Thoracic aorta (tissue), 2 donors: ENCODE measurements at regions not wholly inside any gene's neighbourhood (a gene's known extent, or its start where the extent isn't known, plus 50 kb on each side); places are given as distances from the start of the nearest gene placed in this dataset.

Source experiments
- ATAC-seq: fragments of 150-250 bp; one replicate; pipeline ENCODE4 v1.8.0; 2017; ENCODE audit warnings: low read depth; ENCODE audit not compliant: insufficient number of reproducible peaks, low FRiP score
- DNase-seq: peaks from one replicate; pipeline ENCODE4 v3.0.0-alpha.2; 2020; ENCODE audit warnings: low spot score
- H3K27ac ChIP-seq, 2 donors: fragments of 200-600 bp; sonication (generic); 1 replicate in 1 of 2; 2 replicates in 1 of 2; pipeline ENCODE4 v1.5.1; 2016; ENCODE audit warnings: mild to moderate bottlenecking in 2 of 2, moderate library complexity in 2 of 2
- H3K27me3 ChIP-seq: fragments of 200-600 bp; sonication (generic); replicated peaks from 2 replicates; pipeline ENCODE4 v1.6.0; 2016; ENCODE audit warnings: mild to moderate bottlenecking; ENCODE audit not compliant: insufficient read depth
- H3K36me3 ChIP-seq: fragments of 200-600 bp; sonication (generic); one replicate; pipeline ENCODE4 v1.5.1; 2016
- H3K4me1 ChIP-seq, 2 donors: fragments of 200-600 bp; sonication (generic); 1 replicate in 1 of 2; 2 replicates in 1 of 2; pipeline versions ENCODE4 v1.5.1 to v1.6.0; 2016; ENCODE audit warnings: low read depth in 2 of 2, mild to moderate bottlenecking in 1 of 2; ENCODE audit not compliant: control insufficient read depth in 1 of 2
- H3K4me3 ChIP-seq: fragments of 200-600 bp; sonication (generic); 2 replicates; pipeline ENCODE4 v1.5.1; 2016; ENCODE audit warnings: mild to moderate bottlenecking
- H3K9me3 ChIP-seq: fragments of 200-600 bp; sonication (generic); 2 replicates; pipeline ENCODE4 v1.5.1; 2016
- CTCF ChIP-seq: fragments of 200-600 bp; sonication (generic); IDR thresholded peaks from one replicate; pipeline ENCODE4 v1.5.1; 2019; ENCODE audit warnings: antibody characterized with exemption

- Histone ChIP-seq H3K9me3 (no peaks in the 10 kb centered on the region), H3K36me3 (no peaks in the 10 kb centered on the region), H3K4me1 (peaks cover 0 to 4% of the 10 kb centered on the region in 2 donors), H3K27me3 (no peaks in the 10 kb centered on the region), H3K4me3 (no peak overlapping the region), H3K27ac (no peak overlapping the region)
- no peak for ATAC-seq
- DNase-seq: no peak
- TF ChIP-seq CTCF: no peak
These were observed 120.2 kb upstream of the LIPC start for GRCh38 chr15:58311556-58311955.

GRCh38 chr15:58312031-58312430, 119.8 kb upstream of the LIPC start:
- no peak for ATAC-seq
- H3K4me1 ChIP-seq: peaks cover 0 to 4% of the 10 kb centered on the region in 2 donors

GRCh38 chr15:58313304-58313703, 118.5 kb upstream of the LIPC start:
- no peaks in the 10 kb centered on the region for H3K36me3 ChIP-seq
- H3K27me3 ChIP-seq: no peaks in the 10 kb centered on the region
- H3K4me1 ChIP-seq: no peaks in the 10 kb centered on the region
- H3K27ac ChIP-seq: no peak overlapping the region
- TF ChIP-seq CTCF: no peak
- no peak overlapping the region for H3K4me3 ChIP-seq
- no peak for DNase-seq
- H3K9me3 ChIP-seq: no peaks in the 10 kb centered on the region
- no peak for ATAC-seq

More at GRCh38 chr15:58312031-58312430, 119.8 kb upstream of the LIPC start:
- no peak overlapping the region for H3K27ac ChIP-seq
- DNase-seq: no peak
- TF ChIP-seq CTCF: no peak
- H3K36me3 ChIP-seq: no peaks in the 10 kb centered on the region
- no peak overlapping the region for H3K4me3 ChIP-seq
- no peaks in the 10 kb centered on the region for H3K27me3 ChIP-seq
- no peaks in the 10 kb centered on the region for H3K9me3 ChIP-seq

DNA sequence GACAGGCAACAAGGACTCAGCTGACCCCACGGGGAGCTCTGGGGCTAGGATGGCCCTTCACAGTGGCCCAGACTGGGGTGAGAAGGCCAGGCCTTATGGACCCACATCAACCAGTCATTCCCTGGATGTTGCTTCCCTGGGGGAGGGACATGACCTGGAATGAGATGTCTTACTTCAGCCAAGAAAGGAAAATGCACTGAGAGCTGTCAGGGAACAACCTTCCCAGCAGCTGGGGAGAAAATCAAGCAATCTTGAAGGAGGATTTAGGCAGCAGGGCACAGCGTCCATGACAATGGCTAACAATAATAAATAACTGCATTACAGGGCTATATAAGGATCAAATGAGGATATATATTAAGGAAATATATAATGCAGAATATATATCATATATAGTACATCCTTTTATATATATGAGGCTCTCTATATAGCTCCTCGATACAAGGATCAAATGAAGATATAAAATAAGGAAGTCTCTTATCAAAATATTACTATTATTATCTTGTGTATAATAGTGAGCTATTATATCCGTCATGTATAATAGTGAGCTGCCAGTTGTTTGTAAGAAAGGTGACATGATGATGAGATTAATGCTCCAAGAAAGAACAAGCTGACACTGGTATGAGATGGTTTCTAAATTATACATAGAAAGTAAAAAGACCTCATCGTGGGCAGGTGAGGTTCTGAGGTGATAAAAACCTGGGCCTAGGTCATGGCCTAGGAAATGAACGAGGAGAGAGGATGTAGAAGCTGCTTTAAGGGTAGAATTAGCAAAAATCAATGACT, 117.8 kb upstream of the LIPC start:
- H3K4me3 ChIP-seq: no peak overlapping the region
- no peaks in the 10 kb centered on the region for H3K36me3 ChIP-seq
- H3K4me1 ChIP-seq: no peaks in the 10 kb centered on the region
- TF ChIP-seq CTCF: no peak
- ATAC-seq: no peak
- no peaks in the 10 kb centered on the region for H3K27me3 ChIP-seq
- H3K9me3 ChIP-seq: no peaks in the 10 kb centered on the region
- no peak for DNase-seq
- no peak overlapping the region for H3K27ac ChIP-seq

- H3K4me1 ChIP-seq: no peaks in the 10 kb centered on the region
- H3K36me3 ChIP-seq: no peaks in the 10 kb centered on the region
- no peak for ATAC-seq
- no peak overlapping the region for H3K4me3 ChIP-seq
- TF ChIP-seq CTCF: no peak
- no peaks in the 10 kb centered on the region for H3K9me3 ChIP-seq
- no peaks in the 10 kb centered on the region for H3K27me3 ChIP-seq
- DNase-seq: no peak
- no peak overlapping the region for H3K27ac ChIP-seq
These were observed 117.1 kb upstream of the LIPC start for GRCh38 chr15:58314593-58315216.
